Lower lobe of right lung (tissue), 2 donors: ENCODE measurements at regions not wholly inside any gene's neighbourhood (a gene's known extent, or its start where the extent isn't known, plus 50 kb on each side); places are given as distances from the start of the nearest gene placed in this dataset.

ENCODE experiments used
- ATAC-seq, 2 donors: fragments of 200-7000 bp; cut with Tn5 transposase; one replicate each; pipeline ENCODE4 v1.9.1; 2020 to 2022; ENCODE audit warnings: mild to moderate bottlenecking in 2 of 2, moderate library complexity in 2 of 2
- DNase-seq: peaks from one replicate; pipeline ENCODE4 v3.0.0-alpha.2; 2020
- H3K27ac ChIP-seq: fragments of 200-600 bp; one replicate; pipeline ENCODE4 v1.8.0; 2022
- H3K27me3 ChIP-seq: fragments of 200-600 bp; one replicate; pipeline ENCODE4 v1.8.0; 2022; ENCODE audit warnings: low read depth
- H3K36me3 ChIP-seq: fragments of 200-600 bp; one replicate; pipeline ENCODE4 v1.8.0; 2022; ENCODE audit warnings: mild to moderate bottlenecking
- H3K4me1 ChIP-seq: fragments of 200-600 bp; one replicate; pipeline ENCODE4 v1.8.0; 2022
- H3K4me3 ChIP-seq: fragments of 200-600 bp; one replicate; pipeline ENCODE4 v1.8.0; 2022; ENCODE audit warnings: mild to moderate bottlenecking
- H3K9me3 ChIP-seq: fragments of 200-600 bp; one replicate; pipeline ENCODE4 v1.8.0; 2022
- intact Hi-C: fragments of 100-400 bp; cut with DNase I; formaldehyde crosslinking; loops from one replicate; pipeline ENCODE4 v1.11.0; 2022
- TF ChIP-seq, protein P1 (sequence below): fragments of 200-600 bp; IDR thresholded peaks from one replicate; pipeline ENCODE4 v1.8.0; 2022; ENCODE audit warnings: antibody characterized with exemption, mild to moderate bottlenecking
- donor health status: DM: no; HTN: yes; CAD: no; lungs with severe emphysema.

DNA sequence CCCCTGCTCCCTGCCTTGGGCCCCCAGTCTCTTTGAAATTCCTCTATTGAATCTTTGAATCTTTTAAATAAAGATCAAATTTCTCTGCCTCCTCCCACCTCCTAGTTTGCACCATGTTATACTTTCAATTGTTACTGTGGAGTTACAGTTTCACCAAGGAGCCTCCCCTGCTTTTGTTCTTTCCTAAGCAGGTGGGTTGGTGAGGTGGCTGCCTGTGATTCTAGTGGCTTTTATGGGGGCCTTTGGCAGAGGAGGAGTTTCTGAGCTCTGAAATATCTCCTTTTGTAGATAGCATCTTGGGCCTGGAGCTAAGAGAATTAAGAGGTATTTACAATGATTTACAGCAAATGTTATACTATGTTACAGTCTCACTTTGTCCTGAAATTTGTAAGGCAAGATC lies 133.8 kb upstream of the STX18 start:
- H3K36me3 ChIP-seq: no peaks in the 10 kb centered on the region
- no peaks in the 10 kb centered on the region for H3K27me3 ChIP-seq
- ATAC-seq (no peak), DNase-seq (no peak)
- H3K27ac ChIP-seq: no peak overlapping the region
- TF ChIP-seq, protein P1, sequence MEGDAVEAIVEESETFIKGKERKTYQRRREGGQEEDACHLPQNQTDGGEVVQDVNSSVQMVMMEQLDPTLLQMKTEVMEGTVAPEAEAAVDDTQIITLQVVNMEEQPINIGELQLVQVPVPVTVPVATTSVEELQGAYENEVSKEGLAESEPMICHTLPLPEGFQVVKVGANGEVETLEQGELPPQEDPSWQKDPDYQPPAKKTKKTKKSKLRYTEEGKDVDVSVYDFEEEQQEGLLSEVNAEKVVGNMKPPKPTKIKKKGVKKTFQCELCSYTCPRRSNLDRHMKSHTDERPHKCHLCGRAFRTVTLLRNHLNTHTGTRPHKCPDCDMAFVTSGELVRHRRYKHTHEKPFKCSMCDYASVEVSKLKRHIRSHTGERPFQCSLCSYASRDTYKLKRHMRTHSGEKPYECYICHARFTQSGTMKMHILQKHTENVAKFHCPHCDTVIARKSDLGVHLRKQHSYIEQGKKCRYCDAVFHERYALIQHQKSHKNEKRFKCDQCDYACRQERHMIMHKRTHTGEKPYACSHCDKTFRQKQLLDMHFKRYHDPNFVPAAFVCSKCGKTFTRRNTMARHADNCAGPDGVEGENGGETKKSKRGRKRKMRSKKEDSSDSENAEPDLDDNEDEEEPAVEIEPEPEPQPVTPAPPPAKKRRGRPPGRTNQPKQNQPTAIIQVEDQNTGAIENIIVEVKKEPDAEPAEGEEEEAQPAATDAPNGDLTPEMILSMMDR: no peak
- H3K4me3 ChIP-seq: no peak overlapping the region
- H3K4me1 ChIP-seq: no peaks in the 10 kb centered on the region
- intact Hi-C loops: no loop called here
- no peaks in the 10 kb centered on the region for H3K9me3 ChIP-seq

DNA sequence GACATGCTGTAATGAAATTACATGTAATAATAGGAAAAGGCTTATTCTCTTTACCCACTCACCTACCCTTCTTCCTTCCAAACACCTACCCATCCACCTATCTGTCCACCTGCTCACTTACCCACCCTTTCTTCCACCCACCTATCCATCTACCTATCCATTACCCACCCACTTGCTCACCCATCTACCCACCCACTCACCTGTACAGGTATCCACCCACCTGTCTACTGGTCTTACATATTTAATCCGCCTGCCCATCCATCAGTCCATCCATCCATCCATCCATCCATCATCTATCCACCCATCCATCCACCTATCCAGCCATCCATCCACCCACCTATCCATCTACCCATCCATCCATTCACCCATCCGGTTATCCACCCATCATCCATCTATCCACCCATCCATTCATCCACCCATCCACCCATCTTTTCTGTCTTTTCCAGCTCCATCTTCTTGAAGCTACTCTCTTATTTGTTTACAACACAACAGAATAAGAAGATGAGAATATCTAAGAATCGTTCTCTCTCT lies 133.3 kb upstream of the STX18 start:
- Histone ChIP-seq H3K27me3 (no peaks in the 10 kb centered on the region), H3K9me3 (no peaks in the 10 kb centered on the region), H3K36me3 (no peaks in the 10 kb centered on the region), H3K27ac (no peak overlapping the region), H3K4me3 (no peak overlapping the region), H3K4me1 (no peaks in the 10 kb centered on the region)
- intact Hi-C loops: no loop called here
- no peak for DNase-seq
- TF ChIP-seq, protein P1: no peak
- ATAC-seq: no peak

DNA sequence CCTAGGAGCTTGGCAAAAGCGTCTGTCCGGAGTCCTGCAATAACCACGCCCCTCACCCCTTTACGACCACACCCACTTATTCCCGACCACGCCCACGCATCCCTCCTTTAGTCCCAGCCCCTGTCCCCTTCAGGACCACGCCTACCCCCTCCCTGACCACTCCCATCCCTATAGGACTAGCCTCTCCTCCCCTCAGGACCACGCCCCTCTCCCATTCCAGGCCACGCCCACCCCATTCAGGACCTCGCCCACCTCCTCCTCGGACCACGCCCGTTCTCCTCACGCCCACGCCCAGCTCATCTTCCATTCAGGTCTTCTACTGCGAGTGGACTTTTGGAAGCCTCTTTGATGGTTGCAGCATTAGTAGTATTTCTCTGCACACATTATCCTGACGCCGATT lies 131.2 kb upstream of the STX18 start:
- no peak overlapping the region for H3K27ac ChIP-seq
- peak in 1 of 2 donors; percentile 32 for ATAC-seq
- H3K9me3 ChIP-seq: no peaks in the 10 kb centered on the region
- TF ChIP-seq, protein P1: no peak
- no peaks in the 10 kb centered on the region for H3K4me1 ChIP-seq
- no peak for DNase-seq
- H3K4me3 ChIP-seq: no peak overlapping the region
- no peaks in the 10 kb centered on the region for H3K36me3 ChIP-seq
- H3K27me3 ChIP-seq: no peaks in the 10 kb centered on the region
- intact Hi-C loops: no loop called here

DNA sequence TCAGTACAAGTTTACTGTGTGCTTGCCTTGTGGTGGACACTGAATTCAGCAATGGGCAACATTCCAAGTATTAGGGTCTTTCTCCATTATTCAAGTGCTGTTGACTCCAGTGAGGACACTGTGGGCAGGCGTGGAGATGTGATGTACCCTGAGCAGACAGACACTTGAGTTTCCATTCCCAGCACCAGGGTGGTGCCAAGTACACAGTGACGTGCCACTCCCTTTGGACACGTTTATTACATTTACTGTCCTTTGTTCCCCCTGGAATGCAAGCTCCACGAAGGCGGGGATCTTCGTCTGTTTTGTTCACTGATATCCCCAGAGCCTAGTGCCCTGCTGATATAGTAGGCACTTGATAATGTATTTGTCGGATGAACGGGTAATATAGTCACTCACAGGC lies 130.6 kb upstream of the STX18 start:
- H3K27ac ChIP-seq: no peak overlapping the region
- TF ChIP-seq, protein P1: no peak
- no peaks in the 10 kb centered on the region for H3K9me3 ChIP-seq
- intact Hi-C loops: no loop called here
- ATAC-seq (no peak), DNase-seq (no peak)
- no peaks in the 10 kb centered on the region for H3K4me1 ChIP-seq
- no peak overlapping the region for H3K4me3 ChIP-seq
- H3K27me3 ChIP-seq: no peaks in the 10 kb centered on the region
- no peaks in the 10 kb centered on the region for H3K36me3 ChIP-seq

DNA sequence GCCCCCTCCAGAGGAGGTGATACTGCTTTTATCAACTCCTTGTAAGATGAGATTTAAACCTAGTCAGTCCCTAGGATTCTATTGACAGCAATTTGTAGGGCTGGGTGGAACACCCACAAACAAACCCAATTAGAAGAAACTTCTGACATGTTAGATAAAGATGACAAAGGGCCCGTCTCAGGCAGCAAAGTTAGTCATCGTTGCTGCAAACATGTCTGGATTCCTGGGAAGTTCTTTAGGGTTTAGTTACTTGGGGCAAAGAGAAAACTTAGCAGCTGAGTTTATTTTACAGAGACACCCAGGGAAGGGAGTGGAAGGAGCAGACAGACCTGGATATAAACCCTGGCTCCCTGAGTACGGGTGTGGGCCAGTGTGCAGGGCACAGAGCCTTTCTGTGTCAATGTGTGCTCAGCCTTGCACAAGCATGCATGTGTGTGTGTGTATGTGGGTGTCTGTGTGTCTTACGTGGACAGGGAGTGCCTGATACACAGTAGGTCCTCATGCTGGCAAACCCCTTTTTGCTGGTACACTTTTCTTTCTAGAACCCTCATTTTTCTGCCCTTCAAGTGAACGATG lies 130.0 kb upstream of the STX18 start:
- intact Hi-C loops: no loop called here
- Histone ChIP-seq H3K4me1 (no peaks in the 10 kb centered on the region), H3K27ac (no peak overlapping the region), H3K4me3 (no peak overlapping the region), H3K36me3 (no peaks in the 10 kb centered on the region), H3K9me3 (no peaks in the 10 kb centered on the region), H3K27me3 (no peaks in the 10 kb centered on the region)
- no peak for ATAC-seq
- TF ChIP-seq, protein P1: no peak
- DNase-seq: no peak

DNA sequence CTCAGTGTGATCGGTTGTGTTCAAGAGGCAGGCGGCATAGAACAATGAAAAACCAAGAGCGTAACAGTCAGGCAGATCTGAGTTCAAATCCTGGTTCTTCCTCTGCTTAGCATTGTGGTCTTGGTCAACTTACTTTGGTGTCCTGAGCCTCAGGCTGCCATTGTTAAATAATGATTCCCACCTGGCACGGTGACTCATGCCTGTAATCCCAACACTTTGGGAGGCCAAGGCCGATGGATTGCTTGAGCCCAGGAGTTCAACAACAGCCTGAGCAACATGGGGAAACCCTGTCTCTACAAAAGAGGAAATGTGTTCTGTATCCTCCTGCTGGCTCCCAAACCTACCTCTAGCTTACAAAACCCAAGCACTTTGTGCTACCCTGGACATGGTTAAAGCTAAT lies 129.0 kb upstream of the STX18 start:
- H3K4me1 ChIP-seq: no peaks in the 10 kb centered on the region
- intact Hi-C loops: no loop called here
- TF ChIP-seq, protein P1: no peak
- H3K36me3 ChIP-seq: no peaks in the 10 kb centered on the region
- H3K9me3 ChIP-seq: no peaks in the 10 kb centered on the region
- H3K27ac ChIP-seq: no peak overlapping the region
- no peak overlapping the region for H3K4me3 ChIP-seq
- ATAC-seq: no peak
- no peaks in the 10 kb centered on the region for H3K27me3 ChIP-seq
- DNase-seq: no peak
